HG02885 (cell line): ENCODE measurements at regions not wholly inside any gene's neighbourhood (a gene's known extent, or its start where the extent isn't known, plus 50 kb on each side); places are given as distances from the start of the nearest gene placed in this dataset.
"Not testable (repeated sequence)": the region's sequence is repeated elsewhere in the genome, so short reads cannot be mapped to it uniquely, and the experiment has no call there.

Experiments
- ATAC-seq: cut with Tn5 transposase; IDR thresholded peaks from one replicate; pipeline ENCODE4 v1.9.1; 2021; ENCODE audit warnings: mild to moderate bottlenecking; ENCODE audit not compliant: unreplicated experiment, poor library complexity

DNA sequence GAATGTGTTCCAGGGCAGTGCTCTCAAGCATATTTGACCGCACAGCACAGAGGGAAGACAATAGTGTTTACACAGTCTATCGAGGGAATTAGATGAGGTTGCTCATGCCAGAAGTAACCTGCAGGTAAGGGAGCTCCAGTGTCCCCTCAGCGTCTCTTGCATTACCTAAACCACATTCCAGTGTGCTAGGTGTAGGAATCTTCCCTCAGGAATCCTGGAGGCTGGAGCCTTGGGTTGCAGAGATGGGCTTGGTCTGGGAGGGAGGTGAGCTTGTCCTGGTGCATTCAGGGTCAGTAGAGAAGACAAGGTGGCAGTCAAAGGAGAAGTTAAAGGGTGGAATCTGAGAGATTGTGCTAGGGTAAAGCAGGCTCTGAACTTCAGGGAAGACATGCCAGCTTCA is 56.3 kb downstream of the SOX14 start:
- no peak for ATAC-seq

DNA sequence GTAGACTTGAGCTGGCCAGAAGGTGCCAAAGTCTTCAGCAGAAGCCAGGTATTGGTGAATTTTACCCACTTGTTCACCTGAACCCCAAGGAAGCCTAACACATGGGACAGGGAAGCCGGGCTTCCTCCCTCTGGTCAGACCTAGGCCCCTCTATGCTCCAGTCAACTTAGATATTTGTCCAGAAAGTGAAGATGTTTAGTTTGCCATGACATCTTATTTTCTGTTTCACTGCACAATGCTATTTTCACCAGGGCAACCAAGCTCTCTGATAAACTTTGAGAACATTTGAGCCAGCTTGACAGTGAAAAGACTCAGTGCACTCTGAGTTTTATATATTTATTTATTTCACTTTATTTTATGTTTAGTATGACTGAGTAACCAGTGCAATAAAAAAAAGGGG is 71.0 kb downstream of the SOX14 start:
- ATAC-seq, result no peak

DNA sequence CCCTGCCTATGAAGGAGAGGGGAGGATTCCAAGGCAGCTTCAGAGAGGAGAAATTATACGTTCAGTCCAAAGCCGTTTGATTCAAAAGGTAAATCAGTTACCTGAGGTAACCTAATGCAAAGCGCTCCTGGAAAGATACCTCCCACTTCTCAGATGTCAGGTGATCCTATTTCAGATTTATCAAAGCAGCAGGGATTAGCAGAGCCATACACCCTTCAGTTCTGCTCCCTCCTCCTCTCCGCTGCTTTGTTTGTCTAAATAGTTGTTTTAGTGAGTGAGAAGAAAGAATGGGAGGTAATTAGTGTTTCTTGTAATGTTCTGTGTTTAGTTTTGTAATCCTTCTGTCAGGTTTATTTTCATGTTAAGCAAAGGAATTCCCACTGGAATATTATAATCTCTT is 81.1 kb downstream of the SOX14 start:
- ATAC-seq, result no peak

DNA sequence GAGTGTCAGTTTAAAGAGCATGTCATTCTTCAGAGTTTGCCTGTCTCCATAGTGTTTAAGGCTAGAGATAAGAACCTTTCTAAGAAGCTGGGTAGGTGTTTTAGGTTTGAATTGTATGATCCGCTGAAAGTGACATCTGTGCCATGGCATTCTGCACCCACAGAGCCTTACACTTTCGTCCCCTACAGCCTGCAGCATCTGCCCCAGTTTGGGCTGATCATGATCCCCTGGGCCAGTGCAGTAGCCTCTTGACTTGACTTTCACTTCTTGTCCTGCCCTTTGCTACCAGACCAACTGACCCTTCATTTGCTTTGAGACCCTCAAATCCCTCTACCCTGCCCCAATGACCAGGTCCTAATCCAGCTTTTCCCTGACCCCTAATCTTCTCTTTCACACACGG is 81.6 kb downstream of the SOX14 start:
- ATAC-seq, result no peak

DNA sequence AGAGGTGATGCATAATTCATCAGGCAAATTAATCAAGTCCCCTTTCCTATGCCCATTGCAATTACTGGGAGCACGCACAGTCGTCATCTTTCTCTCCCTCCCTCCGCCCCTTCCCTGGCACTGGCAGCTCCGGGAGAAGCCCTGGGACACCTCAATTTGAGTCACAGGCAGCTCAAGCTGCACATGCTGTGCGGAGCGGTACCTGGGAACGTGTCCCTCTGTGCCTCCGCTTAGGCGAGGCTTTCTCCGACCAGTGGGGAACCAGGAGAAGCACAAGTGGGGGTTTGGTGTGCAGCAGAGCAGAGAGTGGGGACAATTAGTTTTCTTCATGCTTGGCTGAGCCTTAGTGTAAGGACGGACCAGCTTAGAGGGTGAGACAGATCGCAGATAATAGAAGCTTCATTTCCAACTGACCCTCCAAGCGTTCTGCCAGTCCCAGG is 88.3 kb downstream of the SOX14 start:
- ATAC-seq, result no peak

DNA sequence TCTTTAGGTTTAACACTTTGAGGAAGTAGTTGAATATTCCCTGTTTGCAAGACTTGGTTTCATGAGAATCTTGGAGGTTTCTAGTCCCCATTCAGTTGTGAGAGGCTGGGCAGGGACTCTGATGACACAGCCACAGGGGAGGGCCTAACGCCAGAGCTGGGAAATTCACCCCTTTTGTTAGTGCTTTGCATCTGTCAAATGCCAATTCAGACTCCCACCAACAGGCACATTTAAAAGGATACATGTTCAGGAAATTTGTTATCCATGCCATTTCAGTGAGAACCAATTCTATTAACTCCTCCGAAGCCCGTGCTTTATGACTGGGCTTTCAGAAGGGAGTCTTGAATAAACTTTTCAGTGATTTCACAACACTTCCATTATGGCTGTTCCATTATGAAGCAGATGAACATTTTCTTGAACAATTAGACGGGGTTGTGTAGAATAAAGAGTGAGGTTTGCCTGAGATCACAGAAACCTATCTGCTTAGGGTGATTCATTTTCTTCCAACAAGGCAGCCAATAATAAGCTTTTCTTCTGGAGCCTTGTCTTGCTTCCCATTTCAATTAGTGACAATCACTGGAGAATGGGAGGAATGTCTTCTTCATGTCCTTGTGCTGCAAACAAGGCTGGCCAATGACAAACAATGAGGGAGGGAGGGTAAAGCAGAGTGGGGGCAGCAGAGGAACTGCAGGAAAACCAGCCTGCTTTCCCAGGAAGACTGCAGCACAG is 90.6 kb downstream of the SOX14 start:
- no peak for ATAC-seq

DNA sequence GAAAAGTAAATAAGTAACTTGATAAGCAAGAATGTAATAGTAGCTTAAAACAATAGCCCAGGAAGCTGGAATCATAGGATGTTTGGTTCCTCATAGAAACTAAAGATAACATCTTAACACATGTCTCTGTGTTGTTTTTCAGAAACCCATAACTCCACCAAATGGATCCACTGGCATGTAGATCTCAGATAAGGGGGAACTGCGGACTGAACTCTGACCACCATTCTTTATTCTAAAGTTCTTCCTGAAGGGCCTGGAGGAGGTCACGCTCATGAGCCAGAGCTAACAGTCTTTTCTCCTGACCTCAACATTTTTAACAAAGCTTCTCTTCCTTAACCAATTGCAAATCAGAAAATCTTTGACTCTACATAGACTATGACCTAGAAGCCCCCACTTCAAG is 101.9 kb downstream of the SOX14 start:
- ATAC-seq, result no peak

DNA sequence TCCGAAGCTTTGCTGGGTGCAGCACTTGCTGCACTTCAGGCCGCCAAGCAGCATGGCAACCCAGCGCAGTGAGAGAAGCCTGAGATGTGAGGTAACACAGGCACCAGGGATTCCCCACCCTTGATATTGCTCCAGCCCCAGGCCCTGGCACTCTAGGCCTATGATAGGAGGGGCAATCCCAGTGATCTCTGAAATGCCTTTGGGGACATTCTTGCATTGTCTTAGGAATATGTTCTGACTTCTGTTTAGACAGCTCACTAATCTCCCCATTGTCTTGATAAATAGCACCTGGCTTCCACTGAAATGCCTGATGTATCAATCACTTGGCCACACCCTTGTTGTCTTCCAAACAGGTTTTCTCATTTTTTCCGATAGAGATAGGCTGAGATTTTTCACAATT is 102.8 kb downstream of the SOX14 start:
- no peak for ATAC-seq

DNA sequence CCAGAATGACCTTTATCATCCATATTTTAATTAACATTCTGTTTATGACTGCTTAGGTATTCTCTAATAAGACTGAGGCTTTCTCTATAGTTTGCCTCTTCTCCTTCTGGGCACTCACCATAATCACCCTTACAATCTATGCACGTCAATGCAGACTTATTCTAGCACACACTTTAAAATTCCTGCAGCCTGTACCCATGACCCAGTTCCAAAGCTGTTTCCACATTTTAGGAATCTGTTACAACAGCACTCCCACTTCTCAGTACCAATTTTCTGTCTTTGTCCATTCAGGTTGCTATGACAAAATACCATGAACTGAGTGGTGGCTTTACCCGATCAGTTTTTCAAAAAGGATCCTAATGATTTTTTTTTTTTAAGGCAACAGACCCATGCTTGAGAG is 103.5 kb downstream of the SOX14 start:
- ATAC-seq, result no peak

DNA sequence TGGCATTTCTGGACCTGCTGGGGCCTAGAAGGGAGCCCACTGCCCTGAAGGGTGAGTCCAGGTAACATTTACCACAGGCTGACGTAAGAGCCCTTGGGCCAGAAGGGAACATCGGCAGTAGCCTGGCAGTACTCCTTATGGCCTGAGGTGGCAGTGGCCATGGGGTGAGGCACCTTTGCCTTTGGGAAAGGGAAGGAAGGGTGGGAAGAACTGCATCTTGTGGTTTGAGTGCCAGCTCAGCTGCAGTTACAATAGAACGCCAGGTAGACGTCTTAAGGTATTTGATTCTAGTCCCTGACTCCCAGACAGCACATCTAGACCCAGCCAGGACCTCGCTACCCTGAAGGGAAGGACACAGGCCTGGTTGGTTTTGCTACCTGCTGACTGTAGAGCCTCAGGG is 104.9 kb downstream of the SOX14 start:
- no peak for ATAC-seq

DNA sequence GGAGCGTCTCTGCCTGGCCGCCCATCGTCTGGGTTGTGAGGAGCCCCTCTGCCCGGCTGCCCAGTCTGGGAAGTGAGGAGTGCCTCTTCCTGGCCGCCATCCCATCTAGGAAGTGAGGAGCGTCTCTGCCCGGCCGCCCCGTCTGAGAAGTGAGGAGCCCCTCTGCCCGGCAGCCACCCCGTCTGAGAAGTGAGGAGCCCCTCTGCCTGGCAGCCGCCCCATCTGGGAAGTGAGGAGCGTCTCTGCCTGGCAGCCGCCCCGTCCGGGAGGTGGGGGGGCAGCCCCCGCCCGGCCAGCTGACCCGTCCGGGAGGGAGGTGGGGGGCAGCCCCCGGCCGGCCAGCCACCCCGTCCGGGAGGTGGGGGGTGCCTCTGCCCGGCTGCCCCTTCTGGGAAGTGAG is 108.5 kb downstream of the SOX14 start:
- ATAC-seq, result not testable (repeated sequence)

DNA sequence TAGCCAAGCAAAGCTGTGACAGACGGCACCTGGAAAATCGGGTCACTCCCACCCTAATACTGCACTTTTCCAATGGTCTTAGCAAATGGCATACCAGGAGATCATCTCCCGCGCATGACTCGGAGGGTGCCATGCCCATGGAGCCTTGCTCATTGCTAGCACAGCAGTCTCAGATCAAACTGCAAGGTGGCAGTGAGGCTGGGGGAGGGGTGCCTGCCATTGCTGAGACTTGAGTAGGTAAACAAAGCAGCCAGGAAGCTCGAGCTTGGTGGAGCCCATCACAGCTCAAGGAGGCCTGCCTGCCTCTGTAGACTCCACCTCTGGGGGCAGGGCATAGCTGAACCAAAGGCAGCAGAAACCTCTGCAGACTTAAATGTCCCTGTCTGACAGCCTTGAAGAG is 113.1 kb upstream of the CLDN18 start:
- not testable (repeated sequence) for ATAC-seq

DNA sequence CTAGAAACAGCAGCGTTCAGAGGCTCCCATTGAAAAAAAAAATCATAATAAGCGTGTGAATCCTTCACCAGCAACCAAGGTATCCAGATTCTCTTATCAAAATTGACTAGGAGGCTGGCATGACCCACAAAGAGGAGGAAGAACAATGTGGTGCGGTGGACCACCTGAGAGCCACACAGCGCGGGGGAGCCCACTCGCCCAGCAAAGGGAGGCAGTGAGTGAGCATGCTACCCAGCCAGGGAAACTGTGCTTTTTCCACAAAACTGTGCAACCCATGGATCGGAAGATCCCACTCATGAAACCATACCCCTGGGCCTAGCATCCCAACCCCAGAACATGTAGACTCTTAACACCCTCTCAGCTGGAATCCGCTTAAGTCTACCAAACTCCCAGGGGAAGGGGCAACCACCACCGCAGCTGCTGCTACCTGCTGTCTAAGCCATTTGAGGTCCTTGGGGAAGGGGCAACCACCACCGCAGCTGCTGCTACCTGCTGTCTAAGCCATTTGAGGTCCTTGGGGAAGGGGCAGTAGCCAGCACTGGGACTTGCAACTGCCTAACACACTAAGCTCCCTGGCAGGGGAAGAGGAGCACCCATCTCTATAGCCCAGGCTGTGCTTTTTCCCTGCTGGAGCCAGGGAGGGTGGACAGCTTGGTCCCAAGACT is 102.8 kb upstream of the CLDN18 start:
- ATAC-seq, result no peak

DNA sequence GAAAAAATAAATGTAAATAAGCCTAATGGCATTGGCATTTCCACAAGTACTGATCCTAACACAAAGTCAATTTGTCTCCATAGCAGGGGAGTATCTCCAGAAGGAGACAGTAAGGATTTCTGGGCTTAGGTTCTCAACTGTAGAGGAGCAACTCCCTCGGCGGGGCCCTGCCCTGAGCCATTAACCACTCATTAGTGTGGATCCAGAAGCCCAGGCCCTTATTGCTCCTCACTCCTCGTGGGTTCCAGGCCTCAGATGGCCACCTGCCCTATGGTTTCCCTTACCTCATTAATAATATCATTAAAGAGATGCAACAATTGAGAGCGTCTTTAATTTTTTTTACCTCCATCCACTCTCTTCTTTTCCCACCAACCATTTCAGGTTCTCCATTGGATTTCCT is 85.3 kb upstream of the CLDN18 start:
- ATAC-seq, result no peak

DNA sequence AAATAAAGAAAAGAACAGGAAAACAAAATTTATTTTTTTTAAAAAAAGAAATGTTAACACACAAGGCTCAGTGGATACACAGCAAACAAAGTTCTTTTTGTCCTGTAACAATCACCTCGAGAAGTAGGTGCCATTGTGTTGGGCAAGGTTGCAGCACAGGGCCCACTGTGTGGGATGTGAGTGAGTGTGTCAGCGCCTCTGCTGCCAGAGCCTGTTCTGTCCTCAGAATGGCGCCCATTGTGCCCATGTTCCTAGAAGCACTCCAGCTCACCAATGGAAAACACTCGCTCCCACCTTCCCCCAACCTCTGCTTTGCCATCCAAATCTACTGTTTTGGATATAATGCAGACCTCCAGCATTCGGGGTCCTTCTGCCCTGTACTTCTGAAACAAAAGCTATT is 84.9 kb upstream of the CLDN18 start:
- no peak for ATAC-seq

DNA sequence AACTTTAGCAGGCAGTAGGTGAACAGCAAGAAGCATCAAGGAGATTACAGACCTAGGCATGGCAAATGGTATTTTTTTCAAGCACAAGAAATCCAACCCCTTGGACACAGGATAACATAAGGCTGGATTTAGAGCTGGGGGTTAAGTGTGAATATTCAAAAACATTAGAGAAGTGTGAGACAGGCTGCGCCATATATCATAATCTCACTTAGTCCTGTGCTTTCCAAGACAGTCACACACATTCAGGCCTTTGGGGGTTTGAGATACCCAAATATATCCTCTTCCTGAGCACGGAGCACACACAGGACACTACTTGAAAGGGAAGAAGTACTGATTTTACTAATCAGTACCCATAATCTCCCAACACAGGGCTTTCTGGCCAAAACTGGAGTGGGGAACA is 83.0 kb upstream of the CLDN18 start:
- no peak for ATAC-seq

DNA sequence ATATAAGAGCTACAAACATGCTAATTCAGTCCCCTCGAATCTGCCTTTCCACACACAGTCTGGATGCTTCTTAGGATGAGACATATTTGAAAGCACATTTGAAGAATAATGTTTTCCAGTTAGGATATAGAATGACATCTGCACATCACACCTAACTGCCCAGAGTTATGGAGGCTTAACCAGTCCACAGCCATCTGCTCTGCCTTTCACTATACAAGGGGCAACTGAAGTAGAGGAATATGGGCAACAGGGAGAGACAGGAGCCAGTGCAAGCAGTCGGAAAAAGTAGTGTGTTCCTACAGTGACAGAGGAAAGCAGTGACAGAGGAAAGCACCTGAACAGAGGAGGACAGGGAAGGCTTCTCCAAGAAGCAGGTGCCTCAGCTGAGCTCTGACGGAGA is 79.0 kb upstream of the CLDN18 start:
- no peak for ATAC-seq

DNA sequence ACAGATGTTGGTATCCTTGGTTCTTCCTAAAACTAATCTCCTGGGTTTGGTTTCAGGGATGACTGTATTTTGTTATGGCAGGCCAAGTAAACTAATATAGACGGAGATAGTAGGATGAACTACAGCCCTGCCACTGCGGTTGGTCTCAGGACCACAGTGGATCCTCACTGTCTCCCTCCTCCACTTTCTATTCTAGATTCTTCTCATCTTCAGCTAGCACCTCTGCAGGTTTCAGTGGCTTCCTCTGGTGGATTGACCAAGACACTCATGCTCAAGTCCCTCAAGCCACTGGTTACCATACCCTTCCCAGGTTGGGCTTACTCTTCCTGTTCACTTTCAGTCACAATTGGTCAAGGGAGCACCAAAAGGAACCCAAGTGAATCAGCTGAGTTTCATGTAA is 71.1 kb upstream of the CLDN18 start:
- no peak for ATAC-seq

DNA sequence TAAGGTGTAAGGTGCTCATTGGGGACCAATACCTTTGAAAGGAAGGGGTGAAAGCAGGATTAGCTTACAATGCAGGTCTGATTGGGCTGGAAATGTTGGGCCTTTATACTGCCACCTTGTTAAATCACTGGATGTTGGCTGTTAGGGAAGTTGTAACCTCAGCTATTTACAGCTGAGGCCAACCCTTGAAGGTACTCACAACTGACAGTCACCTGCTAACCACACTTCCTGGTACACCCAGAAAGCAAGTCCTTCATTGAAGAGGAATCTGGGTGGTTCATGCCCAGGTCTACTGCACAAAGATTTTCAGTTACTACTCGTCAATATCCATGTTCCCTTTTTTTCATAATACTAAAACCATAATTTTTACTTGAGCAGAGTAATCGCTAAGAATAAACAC is 65.4 kb upstream of the CLDN18 start:
- no peak for ATAC-seq

DNA sequence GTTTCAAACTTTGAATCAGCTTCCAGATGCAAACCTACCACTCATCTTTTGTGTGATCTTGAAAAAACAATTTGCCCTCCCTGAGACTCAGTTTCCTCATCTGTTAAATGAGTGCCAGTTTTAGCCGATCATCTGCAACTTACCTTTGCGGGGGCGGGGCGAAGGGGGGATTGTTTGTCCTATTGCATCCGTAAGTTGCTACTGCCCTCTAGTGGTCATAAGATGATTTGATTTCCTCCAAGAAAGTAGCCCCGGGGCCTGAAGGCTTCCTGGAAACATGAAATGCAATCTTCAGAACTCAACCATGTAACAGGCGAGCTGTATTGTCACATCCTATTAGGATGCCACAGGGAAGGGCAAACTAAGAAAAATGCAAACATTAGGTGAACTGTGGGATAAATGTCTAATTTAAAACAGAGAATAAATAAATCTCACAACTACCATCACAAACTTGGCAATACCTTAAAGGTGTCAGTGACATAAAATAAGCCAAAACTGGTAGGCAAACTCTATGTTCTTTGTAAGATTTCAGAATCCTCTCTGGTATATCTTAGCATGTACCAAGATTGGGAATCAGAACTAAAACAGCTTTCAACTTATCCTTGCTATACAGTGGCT is 63.5 kb upstream of the CLDN18 start:
- ATAC-seq, result peak; percentile 66

DNA sequence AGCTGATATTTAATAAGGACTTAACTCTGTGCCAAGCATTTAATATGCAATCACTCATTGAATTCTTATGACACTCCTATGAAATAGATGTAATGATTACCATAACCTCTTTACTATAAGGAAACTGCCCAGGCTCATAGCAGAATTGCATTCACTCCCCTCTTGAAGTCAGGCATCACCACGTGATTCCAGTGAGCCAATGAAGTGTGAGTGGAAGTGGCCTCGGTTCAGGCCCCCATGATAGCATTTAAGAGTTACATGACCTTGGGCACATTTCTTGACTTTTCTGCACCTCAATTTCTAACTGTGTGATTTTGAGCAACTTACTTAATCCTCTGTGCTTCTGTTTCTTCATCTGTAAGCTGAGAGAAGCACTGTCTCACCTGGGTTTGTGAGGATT is 62.8 kb upstream of the CLDN18 start:
- ATAC-seq, result no peak
